ENCODE measurements at regions not wholly inside any gene's neighbourhood (a gene's known extent, or its start where the extent isn't known, plus 50 kb on each side); places are given as distances from the start of the nearest gene placed in this dataset.

DNA sequence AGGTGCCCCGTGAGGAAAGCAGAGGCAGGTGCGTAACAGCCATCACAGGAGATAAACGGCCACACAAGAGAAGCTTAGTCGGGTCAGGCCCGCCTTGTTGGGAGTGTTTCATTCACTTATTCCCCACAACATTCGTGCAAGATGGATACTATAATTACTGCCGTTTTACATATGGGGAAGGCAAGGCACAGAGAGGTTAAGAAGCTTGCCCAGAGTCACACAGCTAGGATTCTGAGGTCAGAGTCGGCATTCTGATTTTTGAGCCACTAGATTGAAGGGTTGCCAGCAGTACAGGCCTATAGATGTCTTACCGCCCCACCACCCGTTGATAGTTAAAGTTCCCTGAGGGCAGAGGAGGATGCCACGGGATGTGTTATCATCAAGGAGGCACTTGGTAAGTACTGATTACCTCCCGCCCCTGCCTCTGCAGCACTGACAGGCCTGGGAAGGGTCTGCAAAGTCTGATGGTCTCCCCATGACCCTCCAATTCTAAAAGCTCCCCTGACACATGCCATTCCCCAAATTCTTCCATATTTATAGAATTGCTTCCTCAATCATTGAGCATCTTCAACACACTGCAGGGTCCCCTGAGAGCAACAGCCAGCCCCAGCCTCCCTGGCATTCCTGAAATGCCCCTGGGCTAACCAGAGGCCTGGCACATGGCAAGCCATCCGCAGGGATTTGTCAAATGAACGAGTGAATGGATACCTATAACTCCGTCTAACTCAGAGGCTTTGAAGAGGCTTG is 74.7 kb upstream of the CLDN14 start:
- FAIRE-seq (no peak), DNase-seq (ENCODE audit: low spot score in 2 of 2) (no peak)

DNA sequence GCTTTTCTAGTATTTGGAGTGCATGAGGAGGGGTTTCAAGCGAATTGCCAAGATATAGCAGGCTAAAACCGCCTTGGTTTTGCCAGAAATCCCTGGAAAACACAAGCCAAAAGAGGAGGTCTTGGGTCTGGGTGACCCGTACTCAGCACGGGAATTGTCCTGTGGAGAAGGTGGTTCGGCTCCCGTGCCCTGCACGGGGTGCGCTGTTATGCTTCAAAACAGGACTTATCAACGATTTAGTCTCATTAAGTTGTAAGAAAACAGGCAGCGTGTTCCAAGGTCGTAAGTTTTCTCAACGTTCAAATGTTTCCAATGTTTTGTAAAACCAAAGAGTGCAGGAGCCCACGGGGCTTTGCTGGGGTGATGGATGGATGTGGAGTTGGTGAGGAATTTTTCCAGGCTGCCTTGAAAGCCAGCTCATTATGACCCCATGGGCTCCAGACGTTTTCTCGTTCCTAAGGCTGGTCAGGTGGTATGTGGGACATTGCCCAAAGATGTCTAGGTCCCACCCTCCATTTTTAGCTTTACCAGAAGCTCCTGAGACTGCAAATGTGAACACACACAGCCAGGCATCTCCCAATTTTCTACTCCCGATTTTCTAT is 75.4 kb upstream of the CLDN14 start:
- no peak for DNase-seq (ENCODE audit: low spot score in 2 of 2)
- FAIRE-seq, result no peak

DNA sequence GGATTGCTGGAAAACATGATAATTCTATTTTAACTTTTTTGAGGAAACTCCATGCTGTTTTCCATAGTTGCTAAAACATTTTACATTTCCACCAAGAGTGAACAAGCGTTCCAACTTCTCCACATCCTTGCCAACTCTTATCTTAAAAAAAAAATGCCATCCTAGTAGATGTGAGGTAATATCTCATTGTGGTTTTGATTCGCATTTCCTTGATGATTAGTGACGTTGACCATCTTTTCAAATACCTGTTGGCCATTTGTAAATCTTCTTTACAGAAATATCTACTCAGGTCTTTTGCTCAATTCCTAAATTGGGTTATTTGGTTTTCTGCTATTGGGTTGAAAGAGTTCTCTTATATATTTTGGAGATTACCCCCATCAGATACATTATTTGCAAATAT is 77.4 kb upstream of the CLDN14 start:
- FAIRE-seq, result no peak
- DNase-seq (ENCODE audit: low spot score in 2 of 2), result no peak

DNA sequence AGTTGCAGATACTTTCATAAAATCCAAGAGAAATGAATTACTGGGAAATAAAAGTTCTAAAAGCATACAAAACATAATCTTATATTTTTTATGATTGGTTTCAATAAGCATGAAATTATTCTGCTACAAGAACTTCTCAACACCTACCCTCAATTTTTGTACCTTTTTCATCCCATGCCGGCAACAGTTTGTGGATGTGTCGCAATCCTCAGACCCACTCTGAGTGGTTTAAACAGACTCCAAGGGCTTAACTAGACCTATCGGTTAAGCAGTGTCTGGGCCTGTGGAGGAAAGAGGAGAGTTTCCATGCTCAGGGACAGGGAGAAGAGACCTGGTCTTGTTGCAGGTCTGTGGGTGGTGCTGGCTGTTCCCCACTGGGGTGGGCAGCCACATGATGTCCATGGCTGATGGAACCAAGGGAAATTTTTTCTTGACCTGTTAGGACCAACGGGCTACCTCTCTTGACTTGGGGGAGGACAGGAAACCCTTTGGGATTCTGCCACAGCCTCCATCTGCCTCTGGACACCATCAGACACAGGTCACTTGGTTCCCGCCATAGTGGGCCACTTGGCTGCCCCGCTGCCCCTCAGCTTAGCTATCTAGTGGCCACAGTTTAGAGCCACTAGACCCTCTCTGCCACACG is 81.1 kb upstream of the CLDN14 start:
- FAIRE-seq (no peak), DNase-seq (ENCODE audit: low spot score in 2 of 2) (no peak)

DNA sequence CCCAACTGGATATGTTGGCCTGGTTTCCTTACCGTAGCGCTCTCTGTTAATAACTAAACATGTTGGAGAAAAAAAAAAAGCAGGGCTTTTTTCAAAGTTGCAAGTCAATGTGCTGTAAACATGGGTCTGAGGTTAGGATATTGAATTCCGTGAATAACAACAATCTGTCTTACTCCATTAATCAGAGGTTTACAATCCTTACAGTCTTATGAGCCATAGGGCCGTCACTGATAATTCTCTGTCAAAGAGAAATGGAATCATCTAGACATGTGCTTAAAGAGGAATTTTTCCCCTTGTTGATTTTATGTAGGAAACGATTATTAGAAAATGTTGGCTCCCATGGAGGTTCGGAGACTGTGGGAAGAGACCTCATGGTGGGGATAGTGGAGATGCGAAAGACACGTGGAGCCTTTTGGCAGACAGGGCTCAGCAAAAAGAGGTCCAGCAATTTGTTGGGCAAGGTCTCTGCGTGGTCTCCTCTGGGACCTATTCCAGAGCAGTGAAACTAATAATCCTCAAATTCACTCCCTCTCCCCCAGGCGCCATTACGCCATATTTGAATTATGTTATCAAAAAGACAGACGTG is 83.5 kb upstream of the CLDN14 start:
- DNase-seq (ENCODE audit: low spot score in 2 of 2) (no peak), FAIRE-seq (no peak)

DNA sequence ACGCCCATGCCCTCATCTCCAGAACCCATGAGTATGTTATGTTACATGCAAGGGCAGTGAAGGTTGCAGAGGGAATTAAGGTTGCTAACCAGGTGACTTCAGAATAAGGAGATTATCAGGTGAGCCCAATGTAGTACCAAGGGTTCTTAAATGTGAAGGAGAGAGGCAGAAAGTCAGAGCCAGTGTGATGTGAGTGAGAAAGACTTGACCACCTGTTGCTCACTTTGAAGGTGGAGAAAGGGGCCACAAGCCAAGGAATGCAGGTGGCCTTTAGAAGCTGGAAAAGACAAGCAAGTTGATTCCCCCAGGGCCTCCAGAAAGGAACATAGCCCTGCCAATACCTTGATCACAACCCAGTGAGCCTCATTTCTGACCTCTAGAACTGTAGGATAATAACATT is 84.7 kb upstream of the CLDN14 start:
- FAIRE-seq, result no peak
- no peak for DNase-seq (ENCODE audit: low spot score in 2 of 2)

DNA sequence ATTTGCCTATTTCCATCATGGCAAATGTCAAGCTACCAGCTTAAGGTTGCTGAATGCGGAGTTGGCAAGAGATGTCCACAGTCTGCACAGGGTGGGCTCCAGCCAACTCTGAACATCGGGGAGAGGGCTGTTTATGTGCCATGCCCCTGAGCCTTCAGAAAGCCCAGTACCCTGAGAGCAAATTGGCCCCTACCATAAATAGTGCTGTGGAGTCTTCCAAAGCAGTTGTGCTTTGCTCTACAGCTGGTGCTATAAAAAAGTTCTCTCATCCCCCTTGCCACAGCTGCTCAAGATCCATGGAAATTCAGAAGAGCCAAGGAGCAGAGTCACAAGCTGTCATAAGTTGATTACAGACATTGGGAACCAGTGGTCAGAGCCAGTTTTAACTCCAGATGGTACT is 85.6 kb upstream of the CLDN14 start:
- DNase-seq (ENCODE audit: low spot score in 2 of 2) (no peak), FAIRE-seq (no peak)

DNA sequence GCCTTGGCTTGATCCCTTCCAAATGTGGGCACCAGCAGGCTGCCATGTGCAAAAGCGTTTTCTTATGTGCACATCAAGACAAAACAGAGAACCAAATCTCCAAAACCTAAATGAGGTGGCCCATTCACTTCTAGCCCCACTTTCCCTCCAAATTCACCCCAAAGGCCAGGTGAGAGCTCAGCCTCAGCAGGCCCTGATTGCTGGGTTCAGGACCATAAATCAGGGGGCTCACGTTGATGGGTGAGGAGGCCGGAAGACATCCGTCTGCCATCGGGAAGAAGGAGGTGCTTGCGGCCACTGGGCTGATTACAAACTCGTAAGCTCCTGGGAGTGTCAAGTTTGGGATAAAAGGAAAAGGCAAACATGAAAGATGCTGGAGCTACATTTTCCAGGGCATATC is 86.7 kb upstream of the CLDN14 start:
- no peak for DNase-seq (ENCODE audit: low spot score in 2 of 2)
- FAIRE-seq, result no peak

DNA sequence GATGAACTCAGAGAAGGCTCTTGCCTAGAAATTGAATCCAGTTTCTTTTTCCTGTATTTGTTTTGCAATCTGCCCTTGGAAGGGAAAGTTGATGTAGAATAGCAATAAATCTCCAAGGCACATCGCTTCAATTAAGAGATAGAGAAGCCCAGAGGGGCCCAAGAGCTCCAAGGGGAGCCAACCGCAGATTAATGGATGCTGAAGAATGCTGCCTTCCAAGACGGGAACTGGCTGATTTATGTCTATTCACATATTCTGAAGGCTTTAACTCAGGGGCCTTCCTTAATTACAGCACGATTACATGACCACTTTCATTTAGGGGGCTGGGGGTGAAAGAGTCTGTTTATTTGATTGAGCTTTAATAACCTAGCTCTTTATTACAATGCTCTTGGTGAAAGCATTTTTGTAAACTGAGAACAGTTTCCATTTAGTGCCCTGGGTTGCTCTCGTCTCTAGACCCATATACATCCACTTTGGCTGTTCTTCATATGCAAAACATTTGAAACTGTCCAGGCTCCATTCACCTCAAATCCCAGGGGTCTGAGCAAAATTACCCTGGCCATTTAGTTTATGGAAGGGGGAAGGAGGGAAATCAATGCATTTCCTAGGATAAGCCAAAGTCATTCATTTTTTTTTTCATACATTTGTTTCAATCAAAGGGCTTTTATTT is 87.4 kb upstream of the CLDN14 start:
- DNase-seq (ENCODE audit: low spot score in 2 of 2) (no peak), FAIRE-seq (no peak)

DNA sequence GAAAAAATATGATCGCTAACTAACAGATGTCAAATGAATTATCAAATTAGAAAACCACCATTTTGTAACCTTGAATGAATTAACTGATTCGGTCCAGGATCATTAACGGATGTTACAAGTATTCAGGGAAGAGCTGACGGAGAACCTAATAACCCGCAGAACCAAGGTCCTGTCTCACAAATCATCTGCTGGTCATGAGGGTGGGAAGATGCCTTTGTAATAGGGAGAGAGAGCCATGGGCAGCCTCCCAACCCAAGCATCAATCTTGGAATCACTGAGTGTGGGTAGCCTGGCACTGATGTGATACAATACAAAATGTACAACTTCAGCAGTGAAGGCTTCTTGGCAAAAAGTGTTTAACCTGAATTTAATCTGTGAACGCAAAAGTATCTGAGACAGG is 89.6 kb upstream of the CLDN14 start:
- FAIRE-seq (no peak), DNase-seq (ENCODE audit: low spot score in 2 of 2) (no peak)

DNA sequence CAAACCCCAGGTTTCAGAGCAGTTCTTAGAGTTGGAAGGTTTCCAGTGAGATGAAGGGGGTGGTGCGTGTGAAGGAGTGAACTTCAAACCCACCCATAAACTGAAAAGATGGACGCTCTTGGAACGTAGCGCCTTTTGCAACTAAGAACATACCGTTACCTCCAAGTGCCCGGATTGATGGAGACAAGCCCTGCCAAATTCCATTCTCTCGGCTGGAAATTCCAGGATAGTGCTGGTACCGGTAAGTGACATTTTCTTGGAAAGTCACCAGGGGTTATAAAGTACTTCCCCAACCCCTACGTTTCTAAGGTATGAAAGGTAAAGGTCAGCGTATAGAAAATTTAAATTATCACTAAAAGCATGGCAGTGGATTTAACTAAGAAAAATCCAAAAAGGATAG is 91.6 kb upstream of the CLDN14 start:
- no peak for FAIRE-seq
- DNase-seq (ENCODE audit: low spot score in 2 of 2), result no peak

DNA sequence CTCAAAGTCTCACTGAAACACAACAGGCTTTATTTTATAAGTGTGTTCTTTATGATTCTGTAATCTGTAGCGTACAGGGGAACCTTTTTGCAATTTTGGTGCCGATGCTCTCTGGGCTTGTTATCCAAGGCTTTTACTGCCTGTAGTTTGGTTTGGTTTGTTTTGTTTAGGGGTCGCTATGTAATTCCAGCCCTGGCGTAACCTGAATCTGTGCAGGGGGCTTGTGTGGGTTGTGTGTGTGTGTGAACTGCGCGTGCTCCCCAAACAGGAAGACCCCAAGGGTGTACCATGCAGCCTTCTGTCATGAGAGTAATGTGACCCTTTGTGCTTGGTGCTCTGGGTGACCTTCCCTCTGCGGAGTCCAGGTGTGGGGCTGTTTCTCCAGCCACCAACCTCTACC is 92.1 kb upstream of the CLDN14 start:
- DNase-seq (ENCODE audit: low spot score in 2 of 2) (no peak), FAIRE-seq (no peak)

DNA sequence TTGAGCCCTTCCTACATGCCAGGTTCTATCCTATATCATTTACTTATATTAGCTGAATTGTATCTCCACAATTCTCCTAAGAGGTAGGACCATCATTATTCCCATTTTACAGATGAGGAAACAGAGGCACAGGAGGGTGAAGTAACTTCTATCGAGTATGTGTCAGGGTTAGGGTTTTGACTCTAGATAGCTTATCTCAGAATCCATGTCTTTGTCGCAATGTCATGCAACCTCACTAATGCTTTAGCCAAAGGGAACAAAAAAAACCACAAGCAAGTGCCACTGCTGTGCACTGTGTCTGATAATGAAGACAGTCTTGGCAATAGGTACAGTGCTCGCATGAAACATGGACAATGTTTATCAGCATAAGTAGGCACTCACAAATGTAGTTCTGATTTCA is 95.4 kb upstream of the CLDN14 start:
- FAIRE-seq, result no peak

DNA sequence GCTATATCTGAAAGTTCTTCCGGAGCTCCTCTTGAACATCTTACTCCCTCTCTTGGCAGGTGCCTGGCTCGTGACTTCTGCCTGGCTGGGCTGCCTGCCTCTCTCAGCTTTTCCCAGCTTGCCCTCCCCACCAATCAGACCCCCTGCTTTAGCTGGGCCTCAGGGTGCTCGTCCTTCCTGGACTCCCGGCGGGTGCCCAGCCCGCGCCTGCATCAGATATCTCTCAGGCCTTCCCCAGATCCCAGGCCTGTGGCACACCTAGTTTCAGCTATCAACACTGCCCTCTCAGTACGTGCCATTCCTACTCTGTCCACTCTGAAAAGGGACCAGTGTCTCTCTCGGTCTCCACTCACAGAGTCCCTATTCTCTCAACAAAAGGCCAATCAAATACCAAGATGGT is 96.5 kb upstream of the CLDN14 start:
- no peak for DNase-seq (ENCODE audit: low spot score in 2 of 2)
- no peak for FAIRE-seq

More for the DNA sequence above, 95.4 kb upstream of the CLDN14 start:
- DNase-seq (ENCODE audit: low spot score in 2 of 2), result no peak

DNA sequence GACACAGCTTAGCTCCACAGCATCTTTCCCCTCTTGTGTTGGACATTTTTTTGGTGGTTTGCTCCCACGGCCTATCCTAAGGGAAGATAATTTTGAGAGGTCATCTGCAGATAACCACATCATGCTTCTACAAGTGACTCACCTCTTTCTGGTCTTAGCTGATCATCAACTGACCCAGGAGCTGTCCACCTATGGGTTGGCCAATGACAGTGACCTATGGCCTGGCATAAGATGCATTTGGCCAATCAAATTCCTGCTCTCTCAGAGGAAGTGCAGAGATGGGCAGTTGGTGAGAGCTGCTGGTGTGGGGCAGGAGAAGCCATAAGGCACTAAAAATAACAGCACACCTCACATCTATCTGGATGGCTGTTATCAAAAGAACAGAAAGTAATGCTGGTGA is 100.0 kb upstream of the CLDN14 start:
- FAIRE-seq (no peak), DNase-seq (ENCODE audit: low spot score in 2 of 2) (no peak)

DNA sequence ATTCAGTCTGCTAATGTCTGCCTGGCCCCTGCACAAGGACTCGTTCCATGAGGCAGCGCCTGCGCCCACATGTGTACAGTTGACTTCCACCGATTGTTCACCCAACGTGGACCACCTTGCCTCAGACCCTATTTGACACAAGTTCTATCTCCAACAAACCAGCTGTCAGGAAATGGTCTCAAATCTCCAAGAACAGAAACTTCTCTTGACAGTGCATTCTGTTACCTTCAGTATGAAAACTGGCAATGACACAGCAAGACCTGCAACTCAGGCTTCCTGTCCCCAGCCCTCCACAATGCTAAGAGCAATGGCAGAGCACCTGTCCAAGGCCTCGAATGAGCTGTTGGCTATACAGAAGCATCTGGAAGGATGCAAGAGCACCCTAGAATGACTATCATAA is 102.3 kb upstream of the CLDN14 start:
- DNase-seq (ENCODE audit: low spot score in 2 of 2) (no peak), FAIRE-seq (no peak)

DNA sequence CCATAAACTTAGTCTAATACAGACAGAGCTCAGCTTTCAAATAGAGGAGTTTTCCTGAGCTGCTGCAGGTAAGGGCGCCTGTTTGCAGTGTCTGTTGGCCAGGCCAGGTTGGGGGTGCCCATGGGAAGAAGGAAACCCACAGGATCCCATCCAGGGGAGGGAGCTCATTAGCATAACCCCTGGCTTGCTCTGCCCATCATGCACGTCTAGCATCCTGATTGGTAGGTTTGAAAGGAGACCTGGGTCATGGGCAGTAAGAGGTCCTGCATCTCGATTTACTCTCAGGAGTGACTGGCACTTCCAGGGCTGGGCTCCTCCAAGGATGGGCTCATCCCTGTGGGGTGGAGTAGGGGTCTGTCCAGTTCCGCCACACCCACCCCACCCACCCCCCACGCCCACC is 103.7 kb upstream of the CLDN14 start:
- DNase-seq (ENCODE audit: low spot score in 2 of 2) (no peak), FAIRE-seq (no peak)

DNA sequence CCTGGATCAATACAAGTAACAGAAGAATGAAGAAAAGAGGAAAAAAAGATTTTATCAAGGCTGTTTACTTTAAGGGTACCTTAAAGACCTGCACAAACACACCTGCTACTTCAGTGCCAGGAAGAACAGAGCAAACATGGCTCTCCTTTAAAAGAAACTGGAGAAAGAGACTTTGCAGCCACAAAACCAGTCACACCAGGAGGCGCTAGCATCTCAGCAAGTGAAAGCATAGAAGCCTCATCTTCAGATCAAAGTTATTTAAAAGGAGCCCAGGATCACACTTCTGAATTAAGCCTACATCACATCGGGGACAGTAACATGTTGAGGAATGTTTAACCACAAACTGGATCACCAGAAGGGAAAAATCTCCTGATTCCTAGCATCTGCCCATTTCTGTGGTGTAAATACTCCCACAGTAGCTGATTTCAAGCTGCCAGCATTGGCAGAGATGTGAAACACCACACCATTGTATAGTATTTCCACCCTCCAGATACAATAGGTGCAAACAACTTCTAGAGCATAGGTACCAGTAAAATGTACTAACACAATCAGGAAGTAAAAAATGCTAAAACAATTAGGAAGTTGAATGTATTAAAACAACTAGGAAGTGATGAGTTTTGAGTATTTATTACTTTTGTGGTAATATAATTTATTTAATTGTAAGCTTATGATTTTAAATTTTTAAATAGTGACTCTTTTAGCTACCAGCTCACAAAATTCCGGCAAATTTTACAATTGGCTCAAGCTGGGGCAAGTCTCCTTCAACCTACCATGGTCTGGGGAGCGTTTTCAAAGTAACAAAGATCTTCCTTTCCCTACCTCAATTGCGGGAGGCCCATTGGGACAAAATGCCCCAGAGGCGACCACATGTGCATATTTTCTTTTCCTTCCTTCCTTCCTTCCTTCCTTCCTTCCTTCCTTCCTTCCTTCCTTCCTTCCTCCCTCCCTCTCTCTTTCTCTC is 105.3 kb upstream of the CLDN14 start:
- FAIRE-seq (no peak), DNase-seq (ENCODE audit: low spot score in 2 of 2) (no peak)

DNA sequence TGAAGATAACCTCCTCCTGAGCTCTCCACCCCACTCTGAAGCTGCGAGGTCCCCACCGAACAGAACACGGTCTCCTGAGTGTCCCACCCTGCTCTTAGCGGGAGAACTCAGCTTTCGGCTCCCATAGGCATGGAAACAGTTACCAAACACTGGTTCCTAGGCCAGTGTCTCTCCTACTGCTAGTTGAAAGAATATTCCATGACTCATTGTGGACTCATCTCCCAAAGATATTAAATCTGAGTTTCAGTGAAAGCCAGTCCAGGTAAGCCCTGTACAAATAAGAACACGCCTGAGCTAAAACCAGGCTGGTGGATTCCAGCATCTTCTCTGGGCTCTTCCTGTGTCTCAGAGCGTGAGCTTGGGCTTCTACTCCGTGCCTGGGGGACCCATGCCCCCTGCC is 107.5 kb upstream of the CLDN14 start:
- no peak for FAIRE-seq

DNA sequence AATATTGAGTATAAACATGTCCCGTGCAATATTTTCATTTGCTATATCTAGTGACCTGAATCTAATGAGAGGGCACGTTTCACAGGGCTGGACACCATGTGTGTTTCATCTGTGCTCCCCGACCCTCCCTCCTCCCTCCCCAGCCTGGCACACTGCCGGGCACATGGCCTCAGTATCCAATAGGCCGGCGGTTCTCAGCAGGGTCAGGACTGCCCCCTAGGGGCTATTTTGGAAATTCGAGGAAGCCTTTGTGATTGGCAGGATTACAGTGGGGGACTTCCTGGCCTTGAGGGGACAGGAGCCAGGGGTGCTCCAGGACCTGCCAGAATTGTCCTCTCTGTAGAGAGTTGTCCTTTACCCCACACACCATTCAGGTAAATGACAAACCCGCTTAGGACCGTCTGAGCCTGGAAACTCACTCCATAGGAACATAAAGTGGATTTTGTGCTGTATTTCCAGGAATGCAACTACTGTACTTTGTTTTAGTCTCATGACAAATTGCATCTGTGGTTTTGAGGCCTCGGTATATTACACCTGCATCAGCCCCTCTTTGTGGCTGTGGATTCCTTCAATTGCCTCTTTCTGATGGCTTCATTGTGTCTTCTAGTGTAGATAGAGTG is 109.5 kb upstream of the SIM2 start:
- no peak for FAIRE-seq
- no peak for DNase-seq (ENCODE audit: low spot score in 2 of 2)

More for the DNA sequence above, 107.5 kb upstream of the CLDN14 start:
- no peak for DNase-seq (ENCODE audit: low spot score in 2 of 2)
